Gastroesophageal sphincter (tissue), 3 donors: ENCODE measurements at regions not wholly inside any gene's neighbourhood (a gene's known extent, or its start where the extent isn't known, plus 50 kb on each side); places are given as distances from the start of the nearest gene placed in this dataset.

ENCODE experiments used
- EP300 ChIP-seq: sonication (generic); formaldehyde crosslinking; IDR thresholded peaks from one replicate; pipeline ENCODE4 v1.6.1; 2017; ENCODE audit warnings: antibody characterized with exemption, mild to moderate bottlenecking
- TF ChIP-seq, protein P1 (sequence below), 4 experiments: fragments of 200-600 bp in 2 of 4; fragments of 450-650 bp in 2 of 4; sonication (generic) in 1 of 4; IDR thresholded peaks; one replicate each; pipeline ENCODE4 v1.5.1; 2017 to 2019; ENCODE audit warnings: antibody characterized with exemption in 4 of 4, mild to moderate bottlenecking in 2 of 4, moderate library complexity in 2 of 4

DNA sequence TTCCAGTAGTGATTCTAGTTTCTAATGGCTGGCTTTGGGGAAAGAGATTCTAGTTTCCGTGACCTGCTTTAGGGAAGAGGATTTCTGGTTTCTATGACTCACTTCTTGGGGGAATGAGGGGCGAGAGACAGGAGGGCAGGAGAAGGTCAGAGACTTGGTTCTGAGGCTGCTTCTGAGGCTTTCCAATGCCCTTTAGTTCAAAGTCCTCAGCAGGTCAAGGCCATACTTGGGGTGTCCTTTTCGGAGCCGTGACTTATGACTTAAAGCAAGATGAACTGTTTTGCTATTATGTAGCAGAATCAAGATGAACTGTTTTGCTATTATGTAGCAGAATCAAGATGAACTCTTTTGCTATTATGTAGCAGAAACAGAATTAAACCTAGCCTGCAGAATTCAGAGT is 52.2 kb upstream of the TLR3 start:
- TF ChIP-seq, protein P1, sequence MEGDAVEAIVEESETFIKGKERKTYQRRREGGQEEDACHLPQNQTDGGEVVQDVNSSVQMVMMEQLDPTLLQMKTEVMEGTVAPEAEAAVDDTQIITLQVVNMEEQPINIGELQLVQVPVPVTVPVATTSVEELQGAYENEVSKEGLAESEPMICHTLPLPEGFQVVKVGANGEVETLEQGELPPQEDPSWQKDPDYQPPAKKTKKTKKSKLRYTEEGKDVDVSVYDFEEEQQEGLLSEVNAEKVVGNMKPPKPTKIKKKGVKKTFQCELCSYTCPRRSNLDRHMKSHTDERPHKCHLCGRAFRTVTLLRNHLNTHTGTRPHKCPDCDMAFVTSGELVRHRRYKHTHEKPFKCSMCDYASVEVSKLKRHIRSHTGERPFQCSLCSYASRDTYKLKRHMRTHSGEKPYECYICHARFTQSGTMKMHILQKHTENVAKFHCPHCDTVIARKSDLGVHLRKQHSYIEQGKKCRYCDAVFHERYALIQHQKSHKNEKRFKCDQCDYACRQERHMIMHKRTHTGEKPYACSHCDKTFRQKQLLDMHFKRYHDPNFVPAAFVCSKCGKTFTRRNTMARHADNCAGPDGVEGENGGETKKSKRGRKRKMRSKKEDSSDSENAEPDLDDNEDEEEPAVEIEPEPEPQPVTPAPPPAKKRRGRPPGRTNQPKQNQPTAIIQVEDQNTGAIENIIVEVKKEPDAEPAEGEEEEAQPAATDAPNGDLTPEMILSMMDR (IDR thresholded peaks at IDR 0.05), result no peak
- TF ChIP-seq EP300, result no peak
